ENCODE measurements at regions not wholly inside any gene's neighbourhood (a gene's known extent, or its start where the extent isn't known, plus 50 kb on each side); places are given as distances from the start of the nearest gene placed in this dataset.

DNA sequence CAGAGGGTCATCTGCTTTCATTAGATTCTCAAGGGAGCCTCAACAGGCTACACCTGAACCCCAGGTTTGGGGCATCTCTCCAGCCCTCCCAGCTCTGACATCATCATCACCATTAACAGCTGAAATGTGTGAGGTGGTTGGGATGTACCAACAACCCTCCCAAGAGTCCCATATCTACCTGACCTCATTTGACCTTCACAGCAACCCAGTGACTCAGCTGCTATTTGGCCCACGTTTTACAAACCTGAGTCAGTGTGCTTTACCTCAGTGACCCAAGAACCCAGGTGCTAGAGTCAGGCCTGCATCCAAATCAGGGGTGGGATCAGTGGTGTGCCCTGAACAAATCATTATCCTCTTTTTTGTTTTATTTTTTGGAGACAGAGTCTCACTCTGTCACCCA lies 53.3 kb upstream of the TINAGL1 start:
- TF ChIP-seq, protein P1, sequence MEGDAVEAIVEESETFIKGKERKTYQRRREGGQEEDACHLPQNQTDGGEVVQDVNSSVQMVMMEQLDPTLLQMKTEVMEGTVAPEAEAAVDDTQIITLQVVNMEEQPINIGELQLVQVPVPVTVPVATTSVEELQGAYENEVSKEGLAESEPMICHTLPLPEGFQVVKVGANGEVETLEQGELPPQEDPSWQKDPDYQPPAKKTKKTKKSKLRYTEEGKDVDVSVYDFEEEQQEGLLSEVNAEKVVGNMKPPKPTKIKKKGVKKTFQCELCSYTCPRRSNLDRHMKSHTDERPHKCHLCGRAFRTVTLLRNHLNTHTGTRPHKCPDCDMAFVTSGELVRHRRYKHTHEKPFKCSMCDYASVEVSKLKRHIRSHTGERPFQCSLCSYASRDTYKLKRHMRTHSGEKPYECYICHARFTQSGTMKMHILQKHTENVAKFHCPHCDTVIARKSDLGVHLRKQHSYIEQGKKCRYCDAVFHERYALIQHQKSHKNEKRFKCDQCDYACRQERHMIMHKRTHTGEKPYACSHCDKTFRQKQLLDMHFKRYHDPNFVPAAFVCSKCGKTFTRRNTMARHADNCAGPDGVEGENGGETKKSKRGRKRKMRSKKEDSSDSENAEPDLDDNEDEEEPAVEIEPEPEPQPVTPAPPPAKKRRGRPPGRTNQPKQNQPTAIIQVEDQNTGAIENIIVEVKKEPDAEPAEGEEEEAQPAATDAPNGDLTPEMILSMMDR (IDR thresholded peaks at IDR 0.05), result no peak
- TF ChIP-seq POLR2A (IDR thresholded peaks at IDR 0.05; ENCODE audit: low read depth) (no peak), POLR2AphosphoS5 (IDR thresholded peaks at IDR 0.05) (no peak)
